ENCODE measurements at regions not wholly inside any gene's neighbourhood (a gene's known extent, or its start where the extent isn't known, plus 50 kb on each side); places are given as distances from the start of the nearest gene placed in this dataset.

GRCh38 chr15:38709196-38709595 is 144.6 kb upstream of the RASGRP1 start:
- H4K20me1 ChIP-seq (ENCODE audit: insufficient read depth) = no peaks in the 10 kb centered on the region
- no peaks in the 10 kb centered on the region for H3K9me2 ChIP-seq (ENCODE audit: insufficient read depth, low read length)
- H3F3A ChIP-seq (ENCODE audit: insufficient read depth, low read length, poor library complexity, severe bottlenecking) = no peaks in the 10 kb centered on the region
- H3K4me3 ChIP-seq (ENCODE audit: low read length) = no peak overlapping the region
- H3K9me3 ChIP-seq (ENCODE audit: low read length) = no peaks in the 10 kb centered on the region
- H2AFZ ChIP-seq (ENCODE audit: low read depth, low read length) = no peak overlapping the region
- TF ChIP-seq, protein P1, sequence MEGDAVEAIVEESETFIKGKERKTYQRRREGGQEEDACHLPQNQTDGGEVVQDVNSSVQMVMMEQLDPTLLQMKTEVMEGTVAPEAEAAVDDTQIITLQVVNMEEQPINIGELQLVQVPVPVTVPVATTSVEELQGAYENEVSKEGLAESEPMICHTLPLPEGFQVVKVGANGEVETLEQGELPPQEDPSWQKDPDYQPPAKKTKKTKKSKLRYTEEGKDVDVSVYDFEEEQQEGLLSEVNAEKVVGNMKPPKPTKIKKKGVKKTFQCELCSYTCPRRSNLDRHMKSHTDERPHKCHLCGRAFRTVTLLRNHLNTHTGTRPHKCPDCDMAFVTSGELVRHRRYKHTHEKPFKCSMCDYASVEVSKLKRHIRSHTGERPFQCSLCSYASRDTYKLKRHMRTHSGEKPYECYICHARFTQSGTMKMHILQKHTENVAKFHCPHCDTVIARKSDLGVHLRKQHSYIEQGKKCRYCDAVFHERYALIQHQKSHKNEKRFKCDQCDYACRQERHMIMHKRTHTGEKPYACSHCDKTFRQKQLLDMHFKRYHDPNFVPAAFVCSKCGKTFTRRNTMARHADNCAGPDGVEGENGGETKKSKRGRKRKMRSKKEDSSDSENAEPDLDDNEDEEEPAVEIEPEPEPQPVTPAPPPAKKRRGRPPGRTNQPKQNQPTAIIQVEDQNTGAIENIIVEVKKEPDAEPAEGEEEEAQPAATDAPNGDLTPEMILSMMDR (IDR thresholded peaks at IDR 0.05; ENCODE audit: poor library complexity, severe bottlenecking) = no peak
- TF ChIP-seq POLR2AphosphoS5 (IDR thresholded peaks at IDR 0.05) (no peak), MXI1 (conservative IDR thresholded peaks at IDR 0.05; ENCODE audit: poor library complexity, severe bottlenecking) (no peak), RAD21 (conservative IDR thresholded peaks at IDR 0.05) (no peak), EZH2 (IDR thresholded peaks at IDR 0.05; ENCODE audit: borderline replicate concordance, insufficient read depth, low read length, poor library complexity, severe bottlenecking) (no peak), SMC3 (conservative IDR thresholded peaks at IDR 0.05; ENCODE audit: poor library complexity) (no peak), EP300 (conservative IDR thresholded peaks at IDR 0.05; ENCODE audit: poor library complexity, severe bottlenecking) (no peak), REST (IDR thresholded peaks at IDR 0.05; ENCODE audit: borderline replicate concordance) (no peak), TAF1 (IDR thresholded peaks at IDR 0.05; ENCODE audit: low read depth) (no peak)
- no peaks in the 10 kb centered on the region for H3K36me3 ChIP-seq (ENCODE audit: insufficient read depth, low read length)
- H3K27me3 ChIP-seq (ENCODE audit: insufficient read depth, low read depth, low read length) = no peaks in the 10 kb centered on the region
- H3K27ac ChIP-seq (ENCODE audit: low read length) = no peak overlapping the region
- no peak overlapping the region for H3K9ac ChIP-seq (ENCODE audit: low read length)
- H3K79me2 ChIP-seq (replicated peaks; ENCODE audit: insufficient read depth, low read length) = no peaks in the 10 kb centered on the region
- H3K4me2 ChIP-seq (ENCODE audit: low read length) = no peak overlapping the region

- Histone ChIP-seq H2AFZ (ENCODE audit: low read depth, low read length) (no peak overlapping the region), H3F3A (ENCODE audit: insufficient read depth, low read length, poor library complexity, severe bottlenecking) (no peaks in the 10 kb centered on the region), H3K27me3 (ENCODE audit: insufficient read depth, low read depth, low read length) (no peaks in the 10 kb centered on the region), H3K9me2 (ENCODE audit: insufficient read depth, low read length) (no peaks in the 10 kb centered on the region), H3K36me3 (ENCODE audit: insufficient read depth, low read length) (no peaks in the 10 kb centered on the region), H3K9ac (ENCODE audit: low read length) (no peak overlapping the region), H4K20me1 (ENCODE audit: insufficient read depth) (no peaks in the 10 kb centered on the region), H3K4me3 (ENCODE audit: low read length) (no peak overlapping the region), H3K27ac (ENCODE audit: low read length) (no peak overlapping the region), H3K79me2 (replicated peaks; ENCODE audit: insufficient read depth, low read length) (no peaks in the 10 kb centered on the region), H3K4me2 (ENCODE audit: low read length) (no peak overlapping the region), H3K9me3 (ENCODE audit: low read length) (no peaks in the 10 kb centered on the region)
- TF ChIP-seq TAF1 (IDR thresholded peaks at IDR 0.05; ENCODE audit: low read depth) = no peak
- TF ChIP-seq POLR2AphosphoS5 (IDR thresholded peaks at IDR 0.05) = no peak
These were observed 149.9 kb upstream of the RASGRP1 start for GRCh38 chr15:38714309-38715072.
